ENCODE measurements at regions not wholly inside any gene's neighbourhood (a gene's known extent, or its start where the extent isn't known, plus 50 kb on each side); places are given as distances from the start of the nearest gene placed in this dataset.

DNA sequence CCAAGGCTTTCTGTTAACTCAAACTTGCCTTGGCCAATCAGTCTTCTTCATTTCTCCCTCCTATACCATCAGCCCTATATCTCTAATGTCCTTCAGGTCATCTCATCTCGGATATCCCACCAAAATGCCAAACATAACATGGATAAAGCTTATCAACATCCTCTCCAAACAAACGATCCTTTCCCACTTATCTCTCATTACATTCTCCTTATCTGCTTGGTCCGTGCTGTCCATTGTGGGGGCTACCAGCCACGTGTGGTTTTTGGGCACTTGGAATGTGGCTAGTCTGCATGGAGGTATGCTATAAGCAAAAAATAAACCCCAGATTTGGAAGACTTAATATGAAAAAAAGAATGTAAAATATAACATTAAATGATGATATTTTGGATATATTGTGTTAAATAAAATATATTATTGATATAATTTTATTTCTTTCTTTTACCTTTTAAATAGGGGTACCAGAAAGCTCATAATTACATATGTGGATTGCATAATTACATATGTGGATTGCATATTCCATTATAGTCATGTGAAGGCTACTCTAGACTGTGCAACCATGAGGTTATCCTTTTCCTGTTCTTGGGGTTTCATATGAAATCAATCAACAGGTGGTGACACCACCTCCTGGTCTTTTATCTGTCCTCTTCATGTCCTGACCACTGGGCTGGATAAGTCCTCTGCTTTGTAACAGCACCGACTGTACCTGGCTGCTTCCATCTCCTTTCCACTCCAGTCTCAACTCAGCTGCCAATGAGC lies 123.0 kb downstream of the CD83 start:
- TF ChIP-seq GATA2 (IDR thresholded peaks at IDR 0.05; ENCODE audit: low read depth, low read length) (no peak), GATA3 (IDR thresholded peaks at IDR 0.05; ENCODE audit: low read depth, low read length) (no peak)
